Stomach (tissue), 8 donors: ENCODE measurements at regions not wholly inside any gene's neighbourhood (a gene's known extent, or its start where the extent isn't known, plus 50 kb on each side); places are given as distances from the start of the nearest gene placed in this dataset.
A peak's percentile ranks its signal among the peaks of the same experiment; 100 is the strongest.

Experiments
- DNase-seq, 2 donors: peaks; one replicate each; pipeline versions ENCODE4 v3.0.0 to v3.0.0-alpha.2; 2013 to 2019
- H3K27ac ChIP-seq, 5 donors: fragments of 200-600 bp in 4 of 5; sonication (generic) in 4 of 5; one replicate each; pipeline ENCODE4 v1.5.1; 2013 to 2019; ENCODE audit warnings: mild to moderate bottlenecking in 1 of 5, moderate library complexity in 1 of 5
- H3K27me3 ChIP-seq, 3 donors: fragments of 200-600 bp; sonication (generic); one replicate each; pipeline ENCODE4 v1.5.1; 2017 to 2019; ENCODE audit warnings: mixed run types in 1 of 3
- H3K36me3 ChIP-seq, 4 donors: fragments of 200-600 bp; sonication (generic); 1 replicate in 3 of 4; 2 replicates in 1 of 4; pipeline ENCODE4 v1.5.1; 2016 to 2019
- H3K4me1 ChIP-seq, 4 donors: fragments of 200-600 bp; sonication (generic); one replicate each; pipeline ENCODE4 v1.5.1; 2016 to 2019
- H3K4me3 ChIP-seq, 4 donors: fragments of 200-600 bp; sonication (generic) in 3 of 4; one replicate each; pipeline ENCODE4 v1.5.1; 2016 to 2019; ENCODE audit warnings: mild to moderate bottlenecking in 1 of 4
- H3K9me3 ChIP-seq, 4 donors: fragments of 200-600 bp; sonication (generic); one replicate each; pipeline ENCODE4 v1.5.1; 2016 to 2019
- EP300 ChIP-seq: sonication (generic); formaldehyde crosslinking; IDR thresholded peaks from one replicate; pipeline ENCODE4 v1.6.1; 2017; ENCODE audit warnings: antibody characterized with exemption
- POLR2A ChIP-seq, 4 donors: fragments of 450-650 bp; IDR thresholded peaks; one replicate each; pipeline ENCODE4 v1.6.1; 2016; ENCODE audit warnings: antibody characterized with exemption in 4 of 4, control low read depth in 2 of 4, mild to moderate bottlenecking in 1 of 4, moderate library complexity in 1 of 4
- POLR2AphosphoS5 ChIP-seq, 3 donors: sonication (generic); formaldehyde crosslinking; IDR thresholded peaks; one replicate each; pipeline ENCODE4 v1.6.1; 2016; ENCODE audit warnings: antibody characterized with exemption in 3 of 3
- WGBS, 5 donors: extraction: QIAGEN DNeasy Blood & Tissue Kit in 3 of 5; methylation state at CpG; one replicate each; pipeline versions ENCODE4 v1.1.5 to v1.1.7; 2013 to 2018; 5-methylcytosine and 5-hydroxymethylcytosine counted together
- intact Hi-C: fragments of 100-400 bp; cut with DNase I; formaldehyde crosslinking; loops from one replicate; pipeline ENCODE4 v1.15.1; 2023; ENCODE audit warnings: low total_unique reads
- TF ChIP-seq, protein P1 (sequence below), 7 experiments: fragments of 450-650 bp in 4 of 7; fragments of 200-600 bp in 3 of 7; sonication (generic) in 3 of 7; IDR thresholded peaks; one replicate each; pipeline ENCODE4 v1.5.1; 2016 to 2019; ENCODE audit warnings: antibody characterized with exemption in 7 of 7, control low read depth in 2 of 7, mild to moderate bottlenecking in 1 of 7
- donor health status: healthy with polysubstance abuse.
- donor health status: Bipolar disorder and iron deficiency.
- donor health status: healthy.

DNA sequence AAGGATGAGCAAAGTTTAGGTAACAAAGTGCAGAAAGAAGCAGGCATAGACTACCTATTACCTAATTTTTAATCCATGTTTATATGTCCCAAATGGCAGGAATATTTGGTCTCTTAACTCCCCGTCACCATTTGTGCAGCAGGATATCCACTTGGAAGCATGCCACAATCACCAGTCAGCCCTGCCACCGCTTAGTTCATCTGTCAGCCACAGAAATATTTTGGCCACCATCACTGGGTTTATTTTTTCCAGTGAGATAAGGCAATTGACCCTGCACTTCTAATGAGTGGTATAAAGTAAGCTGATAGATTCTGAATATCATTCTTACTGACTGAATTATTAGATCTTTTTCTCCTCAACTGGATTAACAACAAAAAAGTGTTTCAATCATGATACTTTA is 152.9 kb upstream of the SOX2 start:
- H3K4me1 ChIP-seq = no peaks in the 10 kb centered on the region
- no peak overlapping the region for H3K27ac ChIP-seq
- no peak for DNase-seq
- 20 to 25% (median 22%) methylated on average over 2 of the region's 2 CpGs for WGBS, 5 donors
- intact Hi-C loops = no loop called here
- H3K27me3 ChIP-seq = no peaks in the 10 kb centered on the region
- no peaks in the 10 kb centered on the region for H3K36me3 ChIP-seq
- TF ChIP-seq POLR2AphosphoS5 (IDR thresholded peaks at IDR 0.05) (no peak), POLR2A (IDR thresholded peaks at IDR 0.05) (no peak), EP300 (no peak)
- TF ChIP-seq, protein P1, sequence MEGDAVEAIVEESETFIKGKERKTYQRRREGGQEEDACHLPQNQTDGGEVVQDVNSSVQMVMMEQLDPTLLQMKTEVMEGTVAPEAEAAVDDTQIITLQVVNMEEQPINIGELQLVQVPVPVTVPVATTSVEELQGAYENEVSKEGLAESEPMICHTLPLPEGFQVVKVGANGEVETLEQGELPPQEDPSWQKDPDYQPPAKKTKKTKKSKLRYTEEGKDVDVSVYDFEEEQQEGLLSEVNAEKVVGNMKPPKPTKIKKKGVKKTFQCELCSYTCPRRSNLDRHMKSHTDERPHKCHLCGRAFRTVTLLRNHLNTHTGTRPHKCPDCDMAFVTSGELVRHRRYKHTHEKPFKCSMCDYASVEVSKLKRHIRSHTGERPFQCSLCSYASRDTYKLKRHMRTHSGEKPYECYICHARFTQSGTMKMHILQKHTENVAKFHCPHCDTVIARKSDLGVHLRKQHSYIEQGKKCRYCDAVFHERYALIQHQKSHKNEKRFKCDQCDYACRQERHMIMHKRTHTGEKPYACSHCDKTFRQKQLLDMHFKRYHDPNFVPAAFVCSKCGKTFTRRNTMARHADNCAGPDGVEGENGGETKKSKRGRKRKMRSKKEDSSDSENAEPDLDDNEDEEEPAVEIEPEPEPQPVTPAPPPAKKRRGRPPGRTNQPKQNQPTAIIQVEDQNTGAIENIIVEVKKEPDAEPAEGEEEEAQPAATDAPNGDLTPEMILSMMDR (IDR thresholded peaks at IDR 0.05) = no peak
- H3K9me3 ChIP-seq = no peaks in the 10 kb centered on the region
- H3K4me3 ChIP-seq = no peak overlapping the region

DNA sequence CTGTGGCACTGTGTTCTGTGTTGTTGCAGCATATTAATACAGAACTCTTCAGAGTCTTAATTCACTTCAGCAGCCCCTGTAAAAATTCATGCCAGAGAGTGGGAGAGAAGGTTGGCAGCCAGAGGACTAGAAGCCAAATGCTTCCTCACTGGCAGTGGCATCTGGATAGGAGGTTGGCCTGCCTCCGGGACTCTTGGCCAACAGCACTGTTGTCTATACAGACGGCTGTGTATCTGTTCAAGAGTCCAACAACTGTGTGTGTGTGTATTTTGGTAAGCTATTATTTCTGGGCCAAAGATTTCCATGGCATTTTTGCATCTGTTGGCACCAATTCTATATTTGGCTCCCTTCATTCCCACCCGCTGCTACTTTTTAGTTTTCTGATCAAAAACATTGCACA is 156.0 kb upstream of the SOX2 start:
- DNase-seq = peak in 1 of 2 donors; percentile 19
- Histone ChIP-seq H3K36me3 (no peaks in the 10 kb centered on the region), H3K4me1 (no peaks in the 10 kb centered on the region), H3K27ac (no peak overlapping the region), H3K9me3 (no peaks in the 10 kb centered on the region), H3K27me3 (no peaks in the 10 kb centered on the region), H3K4me3 (no peak overlapping the region)
- WGBS, 5 donors = 73 to 88% (median 78%) methylated on average over 3 of the region's 3 CpGs
- intact Hi-C loops = no loop called here
- TF ChIP-seq, protein P1 (IDR thresholded peaks at IDR 0.05) = no peak
- TF ChIP-seq POLR2AphosphoS5 (IDR thresholded peaks at IDR 0.05) (no peak), POLR2A (IDR thresholded peaks at IDR 0.05) (no peak), EP300 (no peak)

DNA sequence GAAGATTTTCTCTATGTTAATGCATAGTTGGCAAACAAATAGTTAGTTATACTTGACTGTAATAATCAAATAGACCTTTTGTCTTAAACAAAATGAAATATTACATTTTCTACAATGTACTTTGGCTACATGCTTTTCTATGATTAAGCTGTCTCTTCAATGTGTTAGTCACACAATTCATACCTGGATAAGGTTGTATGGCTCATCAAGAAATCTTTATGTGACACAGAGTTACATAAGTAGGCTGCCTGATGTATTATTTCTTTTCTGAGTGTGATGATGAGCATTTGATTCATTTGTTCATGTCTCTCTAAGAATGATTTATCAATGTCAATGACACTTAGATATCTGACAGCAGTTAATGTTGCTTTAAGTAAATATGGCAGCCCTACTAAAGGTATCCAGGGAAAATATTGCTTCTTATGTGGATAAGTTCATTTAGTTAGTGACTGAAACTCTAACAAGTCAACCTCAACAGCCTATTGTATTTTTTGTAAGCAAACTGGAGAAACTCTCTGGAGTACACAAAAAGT is 157.4 kb upstream of the SOX2 start:
- Histone ChIP-seq H3K36me3 (no peaks in the 10 kb centered on the region), H3K4me1 (no peaks in the 10 kb centered on the region), H3K27me3 (no peaks in the 10 kb centered on the region), H3K4me3 (no peak overlapping the region), H3K27ac (no peak overlapping the region), H3K9me3 (no peaks in the 10 kb centered on the region)
- intact Hi-C loops = no loop called here
- TF ChIP-seq EP300 = no peak
- TF ChIP-seq POLR2AphosphoS5 (IDR thresholded peaks at IDR 0.05) = no peak
- TF ChIP-seq, protein P1 (IDR thresholded peaks at IDR 0.05) = no peak
- no peak for TF ChIP-seq POLR2A (IDR thresholded peaks at IDR 0.05)
- DNase-seq = no peak

DNA sequence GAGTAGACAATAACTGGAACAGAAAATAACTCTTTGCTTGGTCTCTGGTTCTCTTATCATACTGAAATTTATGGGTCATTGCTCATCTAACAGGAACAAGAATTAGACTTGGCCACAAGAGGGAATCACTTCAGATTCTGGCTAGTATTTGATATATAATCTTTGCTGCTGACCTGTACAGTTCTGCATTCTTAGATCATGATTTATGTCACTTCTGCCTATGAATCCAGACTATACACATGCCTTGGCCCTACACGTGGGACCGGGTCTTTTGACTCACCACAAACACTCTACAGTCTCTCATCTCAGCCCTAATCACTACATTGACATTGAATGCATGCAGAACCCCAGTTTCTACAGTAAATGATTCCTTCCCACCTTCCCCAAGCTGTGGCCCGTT is 162.5 kb upstream of the SOX2 start:
- intact Hi-C loops = no loop called here
- no peak for DNase-seq
- Histone ChIP-seq H3K4me3 (no peak overlapping the region), H3K4me1 (no peaks in the 10 kb centered on the region), H3K27ac (no peak overlapping the region), H3K36me3 (no peaks in the 10 kb centered on the region), H3K27me3 (no peaks in the 10 kb centered on the region), H3K9me3 (peaks cover 0 to 7% (median 0%) of the 10 kb centered on the region in 4 donors)
- 70 to 82% (median 73%) methylated on average over 3 of the region's 3 CpGs for WGBS, 5 donors
- TF ChIP-seq EP300 (no peak), POLR2A (IDR thresholded peaks at IDR 0.05) (no peak), POLR2AphosphoS5 (IDR thresholded peaks at IDR 0.05) (no peak)
- TF ChIP-seq, protein P1 (IDR thresholded peaks at IDR 0.05) = no peak
